Retinal pigment epithelial cell (primary cell): ENCODE measurements at regions not wholly inside any gene's neighbourhood (a gene's known extent, or its start where the extent isn't known, plus 50 kb on each side); places are given as distances from the start of the nearest gene placed in this dataset.
"Not testable (repeated sequence)": the region's sequence is repeated elsewhere in the genome, so short reads cannot be mapped to it uniquely, and the experiment has no call there.

Experiments
- DNase-seq: peaks from one replicate; pipeline ENCODE4 v3.0.0-alpha.2; 2010; ENCODE audit warnings: low read depth
- H3K4me3 ChIP-seq: 2 replicates; pipeline ENCODE4 v1.5.1; 2011; ENCODE audit warnings: mild to moderate bottlenecking, low read length, control low read depth, moderate library complexity
- CTCF ChIP-seq: conservative IDR thresholded peaks from 2 replicates; pipeline ENCODE4 v1.5.1; 2011; ENCODE audit warnings: low read depth, low read length, control low read depth, inconsistent platforms

DNA sequence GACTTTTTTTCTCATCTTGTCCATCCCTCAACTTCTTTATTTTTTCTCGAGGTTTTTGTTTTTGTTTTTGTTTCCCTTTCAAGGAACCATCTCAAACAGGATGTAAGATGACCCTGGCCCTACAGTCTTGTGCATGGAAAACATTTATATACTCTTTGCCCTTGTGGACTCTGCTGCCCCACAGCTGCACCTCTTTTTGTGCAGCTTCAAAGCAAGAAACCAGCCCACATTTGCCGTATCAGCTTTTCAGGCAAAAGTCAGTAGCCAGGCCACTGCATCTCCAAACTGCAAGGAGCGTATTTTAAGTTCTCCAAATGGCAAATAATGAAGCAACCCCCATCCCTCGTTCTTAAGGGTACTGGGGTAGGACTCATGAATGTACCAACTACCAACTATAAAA lies 756.5 kb downstream of the C4orf33 start:
- no peak for DNase-seq
- H3K4me3 ChIP-seq, result no peak overlapping the region
- TF ChIP-seq CTCF, result no peak

GRCh38 chr4:129853685-129854467 lies 757.9 kb downstream of the C4orf33 start:
- not testable (repeated sequence) for DNase-seq, H3K4me3 ChIP-seq

GRCh38 chr4:129862461-129862860 lies 766.5 kb downstream of the C4orf33 start:
- no peak overlapping the region for H3K4me3 ChIP-seq
- DNase-seq, result no peak
- TF ChIP-seq CTCF, result no peak

GRCh38 chr4:129863206-129863605 lies 767.3 kb downstream of the C4orf33 start:
- DNase-seq, result no peak
- H3K4me3 ChIP-seq, result no peak overlapping the region
- TF ChIP-seq CTCF, result no peak

- H3K4me3 ChIP-seq, result no peak overlapping the region
- no peak for TF ChIP-seq CTCF
- DNase-seq, result no peak
Observed at GRCh38 chr4:129883996-129884395, 788.0 kb downstream of the C4orf33 start.

DNA sequence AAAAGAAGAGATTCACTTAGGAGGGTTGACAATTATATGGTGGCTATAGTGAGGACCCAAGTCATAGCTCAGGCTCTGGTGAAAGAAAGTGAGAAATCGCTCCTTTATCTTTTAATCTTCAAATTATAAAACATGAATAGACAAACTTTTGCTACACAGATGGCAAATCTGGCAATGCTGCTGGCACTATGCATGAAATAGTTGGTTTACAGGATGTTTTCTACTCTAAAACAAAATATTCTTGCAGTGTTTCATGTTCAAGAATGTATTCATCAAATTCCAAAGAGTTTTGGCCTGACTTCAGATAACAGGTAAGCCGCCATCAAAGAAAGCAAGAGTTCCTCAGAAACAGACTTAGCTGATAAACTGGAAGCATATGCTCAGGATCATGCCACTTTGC lies 801.2 kb downstream of the C4orf33 start:
- H3K4me3 ChIP-seq, result no peak overlapping the region
- no peak for DNase-seq
- no peak for TF ChIP-seq CTCF

DNA sequence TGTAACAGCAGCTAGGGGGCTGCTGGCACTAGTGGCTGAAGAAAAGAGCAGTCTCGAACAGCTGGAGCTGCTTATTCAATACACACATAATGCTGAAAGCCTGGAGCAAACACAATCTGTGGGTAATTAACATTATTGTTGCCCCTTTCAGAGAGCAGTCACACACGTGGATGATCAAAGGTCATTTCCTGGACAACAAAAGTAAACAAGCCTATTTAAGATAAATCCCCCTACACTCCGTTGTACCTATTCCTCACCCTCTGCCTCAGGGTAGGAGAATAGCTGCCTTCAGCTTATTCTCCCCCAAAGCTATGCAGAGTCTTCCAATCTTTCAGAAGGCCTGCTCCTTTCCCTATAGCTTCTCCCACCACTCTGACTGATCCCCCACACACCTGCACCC lies 803.9 kb downstream of the C4orf33 start:
- H3K4me3 ChIP-seq, result no peak overlapping the region
- no peak for TF ChIP-seq CTCF
- no peak for DNase-seq
